Activated CD8-positive, alpha-beta memory T cell treated with anti-CD3 and anti-CD28 coated beads, Interleukin-2, amount 10 ng/mL, durations not matched to agents 7 days and 5 days (primary cell): ENCODE measurements at regions not wholly inside any gene's neighbourhood (a gene's known extent, or its start where the extent isn't known, plus 50 kb on each side); places are given as distances from the start of the nearest gene placed in this dataset. TPM values are rescaled to one million over a fixed set of nuclear protein-coding genes. Genes with fewer than 3 reads are reported as not detected.
"Not testable (repeated sequence)": the region's sequence is repeated elsewhere in the genome, so short reads cannot be mapped to it uniquely, and the experiment has no call there.

Experiments used
- ATAC-seq: fragments of 150-1000 bp; cut with Tn5 transposase; one replicate; pipeline ENCODE4 v1.10.0; 2021; ENCODE audit warnings: moderate library complexity
- CTCF ChIA-PET: fragments of 350-600 bp; sonication (Branson Sonifier 250); formaldehyde crosslinking; loops from one replicate; lab custom pipeline; 2021; ENCODE audit warnings: antibody characterized with exemption; lab: Charles Lee
- DNase-seq: peaks from one replicate; pipeline ENCODE4 v3.0.0-alpha.2; 2020
- H3K27ac Mint-ChIP-seq: one replicate; pipeline ENCODE4 v1.8.0; 2021; ENCODE audit warnings: mild to moderate bottlenecking, mixed read lengths
- H3K27me3 Mint-ChIP-seq: one replicate; pipeline ENCODE4 v1.8.0; 2021; ENCODE audit warnings: mixed read lengths
- H3K36me3 Mint-ChIP-seq: one replicate; pipeline ENCODE4 v1.8.0; 2021; ENCODE audit warnings: mild to moderate bottlenecking, mixed read lengths
- H3K4me1 Mint-ChIP-seq: one replicate; pipeline ENCODE4 v1.8.0; 2021; ENCODE audit warnings: mixed read lengths
- H3K4me3 Mint-ChIP-seq: one replicate; pipeline ENCODE4 v1.8.0; 2021; ENCODE audit warnings: mild to moderate bottlenecking, moderate library complexity, mixed read lengths
- H3K9me3 Mint-ChIP-seq: one replicate; pipeline ENCODE4 v1.8.0; 2022; ENCODE audit warnings: low read depth, mixed read lengths
- microRNA-seq: library from miRNA; unstranded; fragments of <30 nt; microRNA quantifications from one replicate; pipeline ENCODE4 v1.2.0, GENCODE V29; 2022

GRCh38 chrX:77279373-77279772 is 167.8 kb upstream of the FGF16 start:
- H3K36me3 Mint-ChIP-seq, H3K27ac Mint-ChIP-seq, H3K27me3 Mint-ChIP-seq, H3K4me3 Mint-ChIP-seq, ATAC-seq, H3K4me1 Mint-ChIP-seq, H3K9me3 Mint-ChIP-seq, DNase-seq, CTCF ChIA-PET: not testable (repeated sequence)

- H3K36me3 Mint-ChIP-seq, result no peaks in the 10 kb centered on the region
- CTCF ChIA-PET, result no interaction called here
- DNase-seq, result no peak
These were observed 153.7 kb upstream of the FGF16 start for GRCh38 chrX:77293331-77293995.

GRCh38 chrX:77298296-77298695 is 148.9 kb upstream of the FGF16 start:
- Mint-ChIP-seq H3K36me3 (no peaks in the 10 kb centered on the region), H3K27me3 (no peaks in the 10 kb centered on the region), H3K27ac (no peak overlapping the region), H3K4me1 (no peaks in the 10 kb centered on the region), H3K9me3 (peaks cover 3% of the 10 kb centered on the region), H3K4me3 (no peak overlapping the region)
- no peak for DNase-seq
- no peak for ATAC-seq
- CTCF ChIA-PET, result no interaction called here

More at GRCh38 chrX:77293331-77293995, 153.7 kb upstream of the FGF16 start:
- ATAC-seq, result no peak
- H3K27me3 Mint-ChIP-seq, result no peaks in the 10 kb centered on the region
- H3K4me3 Mint-ChIP-seq, result no peak overlapping the region
- H3K4me1 Mint-ChIP-seq, result no peaks in the 10 kb centered on the region
- H3K9me3 Mint-ChIP-seq, result peaks cover 4% of the 10 kb centered on the region
- no peak overlapping the region for H3K27ac Mint-ChIP-seq

GRCh38 chrX:77298790-77299189 is 148.4 kb upstream of the FGF16 start:
- Mint-ChIP-seq H3K4me3 (no peak overlapping the region), H3K27me3 (no peaks in the 10 kb centered on the region), H3K36me3 (no peaks in the 10 kb centered on the region), H3K4me1 (no peaks in the 10 kb centered on the region), H3K9me3 (peaks cover 3% of the 10 kb centered on the region), H3K27ac (no peak overlapping the region)
- ATAC-seq, result no peak
- CTCF ChIA-PET, result no interaction called here
- DNase-seq, result no peak

- no peak overlapping the region for H3K4me3 Mint-ChIP-seq
- ATAC-seq (no peak), DNase-seq (no peak)
- no peaks in the 10 kb centered on the region for H3K4me1 Mint-ChIP-seq
- CTCF ChIA-PET, result no interaction called here
- H3K36me3 Mint-ChIP-seq, result no peaks in the 10 kb centered on the region
- H3K9me3 Mint-ChIP-seq, result no peaks in the 10 kb centered on the region
- H3K27ac Mint-ChIP-seq, result no peak overlapping the region
- no peaks in the 10 kb centered on the region for H3K27me3 Mint-ChIP-seq
These were observed 147.6 kb upstream of the FGF16 start for GRCh38 chrX:77299549-77299948.

- no peak overlapping the region for H3K27ac Mint-ChIP-seq
- no peaks in the 10 kb centered on the region for H3K4me1 Mint-ChIP-seq
- no peak overlapping the region for H3K4me3 Mint-ChIP-seq
- H3K27me3 Mint-ChIP-seq, result no peaks in the 10 kb centered on the region
- no peaks in the 10 kb centered on the region for H3K9me3 Mint-ChIP-seq
- CTCF ChIA-PET, result no interaction called here
- no peak for DNase-seq
- no peaks in the 10 kb centered on the region for H3K36me3 Mint-ChIP-seq
- ATAC-seq, result no peak
These were observed 105.2 kb upstream of the FGF16 start for GRCh38 chrX:77342004-77342403.

GRCh38 chrX:77346859-77347258 is 100.3 kb upstream of the FGF16 start:
- H3K27ac Mint-ChIP-seq, result no peak overlapping the region
- H3K27me3 Mint-ChIP-seq, result no peaks in the 10 kb centered on the region
- no peak overlapping the region for H3K4me3 Mint-ChIP-seq
- no peaks in the 10 kb centered on the region for H3K36me3 Mint-ChIP-seq
- ATAC-seq, result no peak
- CTCF ChIA-PET, result no interaction called here
- no peaks in the 10 kb centered on the region for H3K4me1 Mint-ChIP-seq
- no peaks in the 10 kb centered on the region for H3K9me3 Mint-ChIP-seq
- DNase-seq, result no peak

GRCh38 chrX:77347572-77347971 is 99.6 kb upstream of the FGF16 start:
- DNase-seq (no peak), ATAC-seq (no peak)
- CTCF ChIA-PET, result no interaction called here
- H3K4me1 Mint-ChIP-seq, result no peaks in the 10 kb centered on the region
- no peaks in the 10 kb centered on the region for H3K36me3 Mint-ChIP-seq
- H3K4me3 Mint-ChIP-seq, result no peak overlapping the region
- no peak overlapping the region for H3K27ac Mint-ChIP-seq
- no peaks in the 10 kb centered on the region for H3K27me3 Mint-ChIP-seq
- H3K9me3 Mint-ChIP-seq, result no peaks in the 10 kb centered on the region

GRCh38 chrX:77389891-77390290 is 57.3 kb upstream of the FGF16 start:
- H3K36me3 Mint-ChIP-seq, result no peaks in the 10 kb centered on the region
- no peak for ATAC-seq
- no peaks in the 10 kb centered on the region for H3K27me3 Mint-ChIP-seq
- no peak for DNase-seq
- H3K27ac Mint-ChIP-seq, result no peak overlapping the region
- no peaks in the 10 kb centered on the region for H3K9me3 Mint-ChIP-seq
- CTCF ChIA-PET, result no interaction called here
- H3K4me3 Mint-ChIP-seq, result no peak overlapping the region
- no peaks in the 10 kb centered on the region for H3K4me1 Mint-ChIP-seq

- H3K4me1 Mint-ChIP-seq, H3K27ac Mint-ChIP-seq, CTCF ChIA-PET, H3K9me3 Mint-ChIP-seq, H3K36me3 Mint-ChIP-seq, DNase-seq, ATAC-seq, H3K4me3 Mint-ChIP-seq, H3K27me3 Mint-ChIP-seq: not testable (repeated sequence)
These were observed 56.8 kb upstream of the FGF16 start for GRCh38 chrX:77390365-77390764.

GRCh38 chrX:77396781-77397180 is 50.4 kb upstream of the FGF16 start:
- Mint-ChIP-seq H3K9me3 (no peaks in the 10 kb centered on the region), H3K4me1 (no peaks in the 10 kb centered on the region), H3K27me3 (no peaks in the 10 kb centered on the region), H3K4me3 (no peak overlapping the region), H3K27ac (no peak overlapping the region), H3K36me3 (no peaks in the 10 kb centered on the region)
- CTCF ChIA-PET, result no interaction called here
- ATAC-seq (no peak), DNase-seq (no peak)

Small RNA genes in the stretch of these regions (microRNA-seq; reads per million reads assigned to microRNA genes)
- gene MIR325 (not detected), gene MIR384 (not detected)
